NCI-H1417 (cell line): ENCODE measurements at regions not wholly inside any gene's neighbourhood (a gene's known extent, or its start where the extent isn't known, plus 50 kb on each side); places are given as distances from the start of the nearest gene placed in this dataset.
"Not testable (repeated sequence)": the region's sequence is repeated elsewhere in the genome, so short reads cannot be mapped to it uniquely, and the experiment has no call there.

Experiments used
- DNase-seq, 3 experiments: peaks; one replicate each; lab custom pipeline; 2025; lab: John Stamatoyannopoulos, UW

DNA sequence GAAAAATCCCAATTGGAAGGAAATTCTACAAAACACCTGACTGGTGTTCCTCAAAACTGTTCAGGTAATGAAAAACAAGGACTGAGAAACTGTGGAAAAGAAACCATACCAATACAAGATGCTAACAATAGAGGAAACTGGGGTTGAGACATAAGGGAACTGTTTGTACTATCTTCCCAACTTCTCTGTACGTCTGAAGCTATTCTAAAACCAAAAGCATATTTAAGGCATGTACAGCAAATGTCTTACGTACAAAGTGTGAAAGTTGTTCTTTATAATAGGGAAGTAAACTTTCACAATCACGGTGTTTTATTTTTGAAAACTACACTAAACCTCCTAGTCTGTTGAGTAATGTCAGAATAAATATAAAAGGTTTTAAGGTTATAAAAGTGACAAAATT is 776.1 kb upstream of the RAB6C start:
- no peak for DNase-seq

DNA sequence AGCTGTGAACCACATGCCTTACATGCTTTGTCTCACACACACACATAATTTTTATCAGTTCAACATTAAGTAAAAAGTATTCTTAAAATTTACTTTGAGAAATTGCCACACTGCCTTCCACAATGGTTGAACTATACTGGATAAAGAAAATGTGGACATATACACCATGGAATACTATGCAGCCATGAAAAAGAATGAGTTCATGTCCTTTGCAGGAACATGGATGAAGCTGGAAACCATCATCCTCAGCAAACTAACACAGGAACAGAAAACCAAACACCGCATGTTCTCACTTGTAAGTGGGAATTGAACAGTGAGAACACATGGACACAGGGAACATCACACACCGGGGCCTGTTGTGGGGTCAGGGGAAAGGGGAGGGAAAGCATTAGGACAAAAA is 774.9 kb upstream of the RAB6C start:
- DNase-seq = not testable (repeated sequence)

DNA sequence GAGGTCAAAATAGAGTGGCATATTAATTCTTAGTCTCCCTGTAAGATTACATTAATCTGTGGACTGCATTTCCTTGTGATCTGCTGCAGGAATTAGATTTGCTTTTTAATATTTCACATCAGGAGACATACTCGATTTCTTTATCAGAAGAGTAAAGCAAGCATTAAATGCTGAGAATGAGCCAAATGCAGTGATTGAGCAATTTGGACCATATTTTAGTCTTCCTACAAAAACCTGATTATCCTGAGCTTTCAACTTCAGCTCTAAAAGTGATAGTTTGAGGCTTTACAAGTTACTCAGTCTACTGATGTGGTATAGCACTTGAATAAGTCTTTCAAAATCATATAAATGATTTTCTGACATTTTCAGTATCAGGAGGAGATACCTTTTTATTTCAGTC is 774.3 kb upstream of the RAB6C start:
- DNase-seq = no peak

- DNase-seq = no peak
These were observed 773.7 kb upstream of the RAB6C start for GRCh38 chr2:129205766-129206165.

- no peak for DNase-seq
These were observed 767.0 kb upstream of the RAB6C start for GRCh38 chr2:129212299-129212958.

DNA sequence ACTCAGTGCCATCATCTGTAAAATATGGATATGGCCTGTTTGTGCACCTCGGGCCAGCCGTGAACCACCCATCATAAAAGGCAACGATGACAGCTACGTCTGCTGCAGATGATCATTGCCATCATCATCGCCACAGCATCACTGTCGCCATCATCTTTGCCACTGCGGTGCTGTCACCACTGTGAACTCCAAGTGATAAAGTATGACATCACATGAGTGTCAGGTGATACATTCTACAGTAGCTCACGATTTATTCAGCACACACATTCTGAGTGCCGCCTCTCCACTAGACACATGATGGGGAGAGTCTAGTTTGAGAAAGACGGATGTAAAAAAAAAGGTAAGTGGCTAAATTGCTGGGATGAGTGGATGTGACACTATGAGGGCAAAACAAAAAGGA is 755.4 kb upstream of the RAB6C start:
- no peak for DNase-seq

DNA sequence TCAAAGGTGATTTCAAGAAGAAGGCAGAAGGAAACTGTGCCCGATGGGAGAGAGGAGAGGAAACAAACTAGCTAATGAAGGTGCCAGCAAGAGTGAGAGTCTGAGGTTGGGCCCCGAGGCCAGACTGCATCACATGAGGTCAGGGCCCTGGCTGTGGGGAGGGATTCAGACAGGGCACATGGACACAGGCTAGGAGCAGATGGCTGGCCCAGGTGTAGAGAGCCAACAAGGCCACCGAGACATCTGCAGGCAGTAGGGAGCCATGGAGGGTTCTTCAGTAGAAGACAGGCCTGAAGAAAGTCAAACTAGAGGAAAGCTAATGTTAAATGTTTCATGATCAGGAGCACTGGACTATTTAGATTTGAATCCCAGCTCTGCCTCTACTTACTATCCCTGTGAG is 755.0 kb upstream of the RAB6C start:
- no peak for DNase-seq

DNA sequence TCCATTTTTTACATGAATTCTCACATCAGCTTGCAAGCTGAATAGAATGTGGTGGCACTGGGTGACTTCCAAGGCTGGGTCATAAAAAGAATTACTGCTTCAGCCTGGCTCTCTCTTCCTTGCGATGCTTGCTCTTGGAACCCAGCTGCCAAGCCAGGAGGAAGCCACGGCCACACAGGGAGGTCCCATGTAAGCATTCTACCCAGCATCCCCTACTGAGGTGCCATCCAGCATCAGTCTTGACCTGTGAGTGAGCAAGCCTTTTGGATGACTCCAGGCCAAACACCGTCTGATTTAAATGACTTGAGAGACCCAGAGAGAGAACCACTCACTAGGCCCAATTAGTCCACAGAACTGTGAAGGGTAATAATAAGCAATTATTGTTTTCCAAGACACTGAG is 750.3 kb upstream of the RAB6C start:
- DNase-seq = no peak

DNA sequence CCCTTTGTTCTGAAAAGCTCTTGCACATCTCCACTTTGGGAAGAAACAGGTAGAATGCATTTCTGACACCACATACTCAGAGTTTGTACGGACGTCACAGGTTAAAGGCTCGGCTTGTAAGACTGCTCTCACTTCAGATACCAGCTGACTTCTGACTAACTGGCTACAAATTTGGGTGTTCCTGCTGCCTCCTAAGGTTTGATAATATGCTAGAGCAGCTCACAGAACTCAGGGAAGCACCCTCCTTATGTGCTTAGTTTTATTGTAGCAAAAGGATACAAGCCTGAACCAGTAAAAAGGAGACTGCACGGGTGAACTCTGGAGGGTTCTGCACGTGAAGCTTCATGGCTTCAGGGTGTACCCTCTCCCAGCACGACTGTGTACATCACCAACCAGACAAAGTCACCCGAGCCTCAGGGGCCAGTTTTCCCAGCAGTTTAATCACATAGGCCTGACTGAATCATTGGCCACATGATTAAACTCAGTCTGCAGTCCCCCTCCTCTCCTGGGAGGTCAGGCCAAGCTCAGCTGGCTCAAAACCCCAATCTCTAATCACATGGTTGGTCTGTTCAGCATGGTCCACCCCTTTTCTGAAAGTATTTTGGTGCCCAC is 749.5 kb upstream of the RAB6C start:
- no peak for DNase-seq

DNA sequence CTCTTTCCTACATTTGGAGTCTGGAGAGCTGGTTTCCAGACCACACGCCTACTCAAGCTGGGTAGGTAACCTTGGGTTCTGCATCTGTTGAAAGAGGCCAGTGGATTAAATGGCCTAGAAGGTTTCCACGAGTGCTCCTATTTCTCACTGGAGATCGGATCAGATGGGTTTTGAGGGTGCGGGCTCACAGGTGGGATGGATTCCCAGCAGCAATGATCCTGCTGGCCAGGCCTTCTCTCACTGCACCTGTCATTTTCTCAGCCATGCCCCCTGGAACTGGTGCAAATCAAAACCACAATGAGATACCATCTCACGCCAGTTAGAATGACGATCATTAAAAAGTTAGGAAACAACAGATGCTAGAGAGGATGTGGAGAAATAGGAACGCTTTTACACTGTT is 747.5 kb upstream of the RAB6C start:
- DNase-seq = no peak

GRCh38 chr2:129233166-129233565 is 746.3 kb upstream of the RAB6C start:
- DNase-seq = no peak

- DNase-seq = peak in 2 of 3 experiments; percentile 2 to 53
These were observed 745.6 kb upstream of the RAB6C start for GRCh38 chr2:129233751-129234406.

- no peak for DNase-seq
These were observed 742.9 kb upstream of the RAB6C start for GRCh38 chr2:129236601-129237000.

DNA sequence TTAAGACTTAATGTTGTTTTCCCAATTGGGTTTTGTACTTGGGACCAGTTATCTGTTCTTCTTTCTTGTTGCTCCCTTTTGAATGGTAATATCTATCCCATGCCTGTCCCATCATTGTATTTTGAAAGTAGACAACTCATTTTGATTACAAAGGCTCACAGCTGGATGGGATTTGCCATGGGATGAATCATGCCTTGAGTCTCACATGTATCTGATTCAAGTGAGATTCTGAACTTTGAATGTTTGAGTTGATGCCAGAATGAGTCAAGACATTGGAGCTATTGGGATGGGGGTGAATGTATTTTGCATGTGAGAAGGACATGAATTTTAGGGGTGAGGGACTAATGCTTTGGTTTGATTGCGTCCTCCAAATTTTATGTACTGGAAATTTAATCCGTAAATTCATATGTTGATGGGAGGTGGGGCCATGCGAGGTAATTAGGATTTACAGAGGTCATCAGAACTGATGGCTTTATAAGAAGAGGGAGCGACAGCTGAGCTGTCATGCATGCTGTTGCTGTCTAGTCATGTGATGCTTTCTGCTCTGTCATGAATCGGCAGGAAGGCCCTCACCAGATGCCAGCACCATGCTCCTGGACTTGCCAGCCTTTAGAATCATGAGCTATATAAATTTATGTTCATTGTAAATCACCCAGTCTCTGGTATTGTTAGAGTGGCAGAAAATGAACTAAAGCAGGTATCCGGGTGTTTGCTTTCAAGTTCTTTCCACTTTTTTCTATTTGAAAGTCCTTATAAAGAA is 741.3 kb upstream of the RAB6C start:
- DNase-seq = no peak

DNA sequence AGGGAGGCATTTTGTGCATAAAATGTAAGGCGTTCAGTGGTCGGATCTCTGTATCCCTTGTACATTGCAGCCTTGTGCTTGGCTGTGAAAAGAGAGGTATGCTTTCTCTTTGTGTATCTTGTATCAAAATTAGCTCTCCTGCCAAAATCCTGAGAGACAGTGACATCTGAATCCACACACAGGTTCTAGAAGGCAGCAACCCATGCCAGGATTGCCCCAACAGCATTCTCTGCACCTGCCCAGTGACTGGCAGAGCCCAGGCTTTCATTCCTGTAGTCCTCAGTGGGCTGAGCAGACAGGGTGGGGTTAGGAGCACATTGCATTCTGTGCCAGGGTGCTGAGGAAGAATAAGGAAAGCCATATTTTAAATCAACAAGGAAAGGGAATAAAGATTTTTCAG is 740.3 kb upstream of the RAB6C start:
- DNase-seq = no peak

DNA sequence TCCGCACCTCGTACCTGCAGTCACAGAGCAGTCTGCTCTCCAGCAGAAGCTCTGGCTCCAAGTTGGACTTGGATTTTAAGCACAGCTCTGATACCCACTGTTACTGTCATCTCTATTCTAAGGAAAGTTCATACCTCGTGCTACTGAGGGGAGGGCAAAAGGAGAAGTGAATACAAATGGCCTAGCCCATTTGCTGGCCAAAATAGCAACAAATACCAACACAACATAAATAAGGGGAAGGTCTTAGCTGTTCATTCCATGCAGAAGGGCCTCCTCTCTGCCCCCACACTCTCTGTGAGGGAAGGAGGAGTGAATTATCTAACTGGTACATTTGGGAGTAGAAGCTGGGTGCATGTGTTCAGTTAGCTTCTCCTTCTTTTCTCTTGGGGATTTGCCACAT is 739.4 kb upstream of the RAB6C start:
- no peak for DNase-seq

- DNase-seq = no peak
These were observed 737.2 kb upstream of the RAB6C start for GRCh38 chr2:129242269-129242668.

DNA sequence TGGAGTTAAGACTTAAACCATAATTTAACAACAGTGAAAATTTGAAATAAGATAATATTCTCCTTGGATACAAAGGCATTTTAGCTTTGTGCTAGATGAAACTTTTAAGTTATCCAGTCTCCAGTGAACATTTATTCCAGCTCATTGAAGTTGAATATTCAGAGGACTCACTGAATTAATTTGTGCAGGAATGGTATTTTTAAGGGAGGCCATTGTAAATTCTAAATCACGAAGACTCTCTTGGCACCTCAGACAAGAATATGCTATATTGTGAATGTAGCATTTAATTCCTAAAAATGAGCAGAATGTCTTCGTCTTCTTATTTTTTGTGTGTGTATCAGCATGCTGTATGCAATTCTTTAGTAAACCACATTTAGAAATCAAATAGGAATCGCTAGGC is 731.7 kb upstream of the RAB6C start:
- DNase-seq = no peak

GRCh38 chr2:129248198-129248597 is 731.3 kb upstream of the RAB6C start:
- no peak for DNase-seq

DNA sequence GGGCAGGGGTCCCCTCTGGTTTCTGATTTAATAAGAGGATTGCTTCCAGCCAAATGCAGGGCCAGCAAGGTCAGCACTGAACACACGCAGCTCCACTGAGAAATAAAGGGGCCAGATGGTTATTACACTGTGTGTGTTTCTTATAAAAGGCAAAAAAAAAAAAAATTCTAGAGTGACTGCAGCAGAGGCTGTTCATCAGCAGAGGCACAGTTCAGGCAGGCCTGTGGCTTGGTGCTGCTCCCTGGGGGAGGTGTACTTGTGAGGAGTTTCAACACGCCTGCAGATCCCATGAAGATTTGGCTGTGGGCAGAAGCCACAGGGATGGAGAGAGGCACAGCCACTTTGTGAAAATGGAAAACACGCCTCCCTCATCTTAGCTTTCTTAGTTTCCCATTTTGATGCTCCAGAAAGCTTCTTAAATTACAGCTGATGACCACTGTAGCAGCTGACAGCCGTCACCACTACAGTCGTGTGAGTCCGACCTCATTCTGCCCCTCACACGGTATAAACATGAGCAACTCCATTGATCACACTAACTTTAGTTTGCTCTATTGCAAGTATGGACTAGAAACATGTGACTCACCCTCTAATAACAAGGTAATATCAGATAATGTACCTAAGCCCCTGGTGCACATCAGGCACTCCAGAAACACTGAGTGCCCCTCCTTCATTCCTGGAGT is 726.5 kb upstream of the RAB6C start:
- no peak for DNase-seq

GRCh38 chr2:129253461-129253812 is 726.0 kb upstream of the RAB6C start:
- DNase-seq = peak in 2 of 3 experiments; percentile 2 to 33

DNA sequence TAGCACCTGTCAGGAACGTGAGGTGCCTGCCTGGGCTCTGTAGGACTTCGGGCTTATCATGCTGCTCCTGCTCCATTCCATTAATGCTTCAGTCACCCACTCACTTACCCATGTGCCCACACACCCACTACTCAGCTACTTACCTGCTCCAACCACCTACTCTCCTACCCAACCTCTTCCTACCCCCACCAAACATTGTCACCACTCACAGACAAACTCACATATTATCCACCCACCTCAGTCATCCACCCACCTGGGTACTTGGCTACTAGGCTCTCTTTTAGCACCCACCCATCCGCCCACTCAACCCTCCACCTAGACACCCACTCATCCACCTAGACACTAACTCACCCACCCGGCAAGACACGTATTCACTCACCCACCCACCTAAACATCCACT is 724.7 kb upstream of the RAB6C start:
- DNase-seq = no peak
